H1 (cell line): ENCODE measurements at regions not wholly inside any gene's neighbourhood (a gene's known extent, or its start where the extent isn't known, plus 50 kb on each side); places are given as distances from the start of the nearest gene placed in this dataset.

Experiments used
- BACH1 ChIP-seq: IDR thresholded peaks from 2 replicates; pipeline ENCODE4 v1.6.1; 2012; ENCODE audit warnings: low read length, improper control_type of control experiment
- BCL11A ChIP-seq, 2 experiments: IDR thresholded peaks; one replicate each; pipeline ENCODE4 v1.6.1; 2011; ENCODE audit warnings: low read depth in 2 of 2, low read length in 2 of 2, mild to moderate bottlenecking in 2 of 2
- EZH2 ChIP-seq: fragments of 200-600 bp; sonication (generic); IDR thresholded peaks from 2 replicates; pipeline ENCODE4 v1.7.1; 2012; ENCODE audit warnings: low read depth, mild to moderate bottlenecking, moderate library complexity, low read length, inconsistent platforms; ENCODE audit not compliant: severe bottlenecking
- PHF8 ChIP-seq: fragments of 200-600 bp; sonication (generic); conservative IDR thresholded peaks from 2 replicates; pipeline ENCODE4 v1.7.1; 2012; ENCODE audit warnings: low read depth, mild to moderate bottlenecking, inconsistent platforms, low read length, moderate library complexity
- SUZ12 ChIP-seq: fragments of 200-600 bp; sonication (generic); IDR thresholded peaks from 2 replicates; pipeline ENCODE4 v1.6.1; 2012; ENCODE audit warnings: mild to moderate bottlenecking, inconsistent platforms, low read length, moderate library complexity, mixed read lengths
- TF ChIP-seq, protein P1 (sequence below): fragments of 300-600 bp; sonication (generic); IDR thresholded peaks from 2 replicates; pipeline ENCODE4 v1.7.1; 2012; ENCODE audit warnings: low read length, moderate library complexity, mild to moderate bottlenecking, inconsistent platforms; ENCODE audit not compliant: insufficient replicate concordance

DNA sequence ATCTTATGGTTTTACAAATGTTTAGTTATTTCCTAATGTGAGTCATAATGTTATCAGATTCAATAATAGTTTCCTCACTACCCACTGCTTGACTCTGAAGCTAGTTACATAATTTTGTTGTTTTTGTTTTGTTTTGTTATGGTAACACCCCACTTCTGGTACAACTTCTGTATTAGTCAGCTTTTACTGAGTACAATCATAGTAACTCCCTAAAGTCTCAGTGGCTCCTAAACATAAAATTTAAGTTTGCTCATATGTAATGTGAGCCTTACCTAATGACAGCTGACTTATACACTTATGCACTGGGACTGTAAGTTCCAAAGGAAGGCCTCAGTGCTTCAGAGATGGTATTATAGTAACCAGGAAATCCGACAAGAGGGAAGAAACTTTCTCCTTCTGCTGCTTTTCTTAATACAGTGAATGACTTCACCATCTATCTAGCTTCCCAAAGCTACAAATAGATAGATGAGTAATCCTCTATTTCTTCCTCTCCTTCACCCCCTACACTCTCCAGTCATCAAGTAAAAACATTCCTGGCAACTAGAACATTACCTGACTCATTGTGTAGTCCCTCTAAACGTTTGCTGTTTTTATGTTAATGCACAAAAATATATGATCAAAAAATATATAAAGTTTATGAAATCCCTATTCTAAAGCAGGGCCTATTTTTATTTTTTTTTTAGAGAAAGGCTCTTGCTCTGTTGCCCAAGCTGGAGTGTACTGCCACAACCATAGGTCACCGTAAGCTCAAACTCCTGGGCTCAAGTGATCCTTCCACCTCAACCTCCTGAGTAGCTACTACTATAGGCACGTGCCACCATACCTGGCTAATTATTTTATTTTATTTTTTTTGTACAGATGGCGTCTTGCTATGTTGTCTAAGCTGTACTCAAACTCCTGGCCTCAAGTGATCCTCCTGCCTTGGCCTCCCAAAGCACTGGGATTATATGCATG, 563.0 kb downstream of the SOX6 start (continued):
- TF ChIP-seq, protein P1, sequence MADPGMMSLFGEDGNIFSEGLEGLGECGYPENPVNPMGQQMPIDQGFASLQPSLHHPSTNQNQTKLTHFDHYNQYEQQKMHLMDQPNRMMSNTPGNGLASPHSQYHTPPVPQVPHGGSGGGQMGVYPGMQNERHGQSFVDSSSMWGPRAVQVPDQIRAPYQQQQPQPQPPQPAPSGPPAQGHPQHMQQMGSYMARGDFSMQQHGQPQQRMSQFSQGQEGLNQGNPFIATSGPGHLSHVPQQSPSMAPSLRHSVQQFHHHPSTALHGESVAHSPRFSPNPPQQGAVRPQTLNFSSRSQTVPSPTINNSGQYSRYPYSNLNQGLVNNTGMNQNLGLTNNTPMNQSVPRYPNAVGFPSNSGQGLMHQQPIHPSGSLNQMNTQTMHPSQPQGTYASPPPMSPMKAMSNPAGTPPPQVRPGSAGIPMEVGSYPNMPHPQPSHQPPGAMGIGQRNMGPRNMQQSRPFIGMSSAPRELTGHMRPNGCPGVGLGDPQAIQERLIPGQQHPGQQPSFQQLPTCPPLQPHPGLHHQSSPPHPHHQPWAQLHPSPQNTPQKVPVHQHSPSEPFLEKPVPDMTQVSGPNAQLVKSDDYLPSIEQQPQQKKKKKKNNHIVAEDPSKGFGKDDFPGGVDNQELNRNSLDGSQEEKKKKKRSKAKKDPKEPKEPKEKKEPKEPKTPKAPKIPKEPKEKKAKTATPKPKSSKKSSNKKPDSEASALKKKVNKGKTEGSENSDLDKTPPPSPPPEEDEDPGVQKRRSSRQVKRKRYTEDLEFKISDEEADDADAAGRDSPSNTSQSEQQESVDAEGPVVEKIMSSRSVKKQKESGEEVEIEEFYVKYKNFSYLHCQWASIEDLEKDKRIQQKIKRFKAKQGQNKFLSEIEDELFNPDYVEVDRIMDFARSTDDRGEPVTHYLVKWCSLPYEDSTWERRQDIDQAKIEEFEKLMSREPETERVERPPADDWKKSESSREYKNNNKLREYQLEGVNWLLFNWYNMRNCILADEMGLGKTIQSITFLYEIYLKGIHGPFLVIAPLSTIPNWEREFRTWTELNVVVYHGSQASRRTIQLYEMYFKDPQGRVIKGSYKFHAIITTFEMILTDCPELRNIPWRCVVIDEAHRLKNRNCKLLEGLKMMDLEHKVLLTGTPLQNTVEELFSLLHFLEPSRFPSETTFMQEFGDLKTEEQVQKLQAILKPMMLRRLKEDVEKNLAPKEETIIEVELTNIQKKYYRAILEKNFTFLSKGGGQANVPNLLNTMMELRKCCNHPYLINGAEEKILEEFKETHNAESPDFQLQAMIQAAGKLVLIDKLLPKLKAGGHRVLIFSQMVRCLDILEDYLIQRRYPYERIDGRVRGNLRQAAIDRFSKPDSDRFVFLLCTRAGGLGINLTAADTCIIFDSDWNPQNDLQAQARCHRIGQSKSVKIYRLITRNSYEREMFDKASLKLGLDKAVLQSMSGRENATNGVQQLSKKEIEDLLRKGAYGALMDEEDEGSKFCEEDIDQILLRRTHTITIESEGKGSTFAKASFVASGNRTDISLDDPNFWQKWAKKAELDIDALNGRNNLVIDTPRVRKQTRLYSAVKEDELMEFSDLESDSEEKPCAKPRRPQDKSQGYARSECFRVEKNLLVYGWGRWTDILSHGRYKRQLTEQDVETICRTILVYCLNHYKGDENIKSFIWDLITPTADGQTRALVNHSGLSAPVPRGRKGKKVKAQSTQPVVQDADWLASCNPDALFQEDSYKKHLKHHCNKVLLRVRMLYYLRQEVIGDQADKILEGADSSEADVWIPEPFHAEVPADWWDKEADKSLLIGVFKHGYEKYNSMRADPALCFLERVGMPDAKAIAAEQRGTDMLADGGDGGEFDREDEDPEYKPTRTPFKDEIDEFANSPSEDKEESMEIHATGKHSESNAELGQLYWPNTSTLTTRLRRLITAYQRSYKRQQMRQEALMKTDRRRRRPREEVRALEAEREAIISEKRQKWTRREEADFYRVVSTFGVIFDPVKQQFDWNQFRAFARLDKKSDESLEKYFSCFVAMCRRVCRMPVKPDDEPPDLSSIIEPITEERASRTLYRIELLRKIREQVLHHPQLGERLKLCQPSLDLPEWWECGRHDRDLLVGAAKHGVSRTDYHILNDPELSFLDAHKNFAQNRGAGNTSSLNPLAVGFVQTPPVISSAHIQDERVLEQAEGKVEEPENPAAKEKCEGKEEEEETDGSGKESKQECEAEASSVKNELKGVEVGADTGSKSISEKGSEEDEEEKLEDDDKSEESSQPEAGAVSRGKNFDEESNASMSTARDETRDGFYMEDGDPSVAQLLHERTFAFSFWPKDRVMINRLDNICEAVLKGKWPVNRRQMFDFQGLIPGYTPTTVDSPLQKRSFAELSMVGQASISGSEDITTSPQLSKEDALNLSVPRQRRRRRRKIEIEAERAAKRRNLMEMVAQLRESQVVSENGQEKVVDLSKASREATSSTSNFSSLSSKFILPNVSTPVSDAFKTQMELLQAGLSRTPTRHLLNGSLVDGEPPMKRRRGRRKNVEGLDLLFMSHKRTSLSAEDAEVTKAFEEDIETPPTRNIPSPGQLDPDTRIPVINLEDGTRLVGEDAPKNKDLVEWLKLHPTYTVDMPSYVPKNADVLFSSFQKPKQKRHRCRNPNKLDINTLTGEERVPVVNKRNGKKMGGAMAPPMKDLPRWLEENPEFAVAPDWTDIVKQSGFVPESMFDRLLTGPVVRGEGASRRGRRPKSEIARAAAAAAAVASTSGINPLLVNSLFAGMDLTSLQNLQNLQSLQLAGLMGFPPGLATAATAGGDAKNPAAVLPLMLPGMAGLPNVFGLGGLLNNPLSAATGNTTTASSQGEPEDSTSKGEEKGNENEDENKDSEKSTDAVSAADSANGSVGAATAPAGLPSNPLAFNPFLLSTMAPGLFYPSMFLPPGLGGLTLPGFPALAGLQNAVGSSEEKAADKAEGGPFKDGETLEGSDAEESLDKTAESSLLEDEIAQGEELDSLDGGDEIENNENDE = no peak
- TF ChIP-seq EZH2 = no peak
- TF ChIP-seq BACH1 = no peak
- TF ChIP-seq PHF8 = no peak
- no peak for TF ChIP-seq BCL11A (IDR thresholded peaks at IDR 0.05; ENCODE audit: low read depth in 2 of 2, low read length in 2 of 2)
- no peak for TF ChIP-seq SUZ12
